Activated CD4-positive, alpha-beta T cell treated with anti-CD3 and anti-CD28 coated beads, Interleukin-2, amount 10 ng/mL, durations not matched to agents 24 days and 14 days (primary cell): ENCODE measurements at regions not wholly inside any gene's neighbourhood (a gene's known extent, or its start where the extent isn't known, plus 50 kb on each side); places are given as distances from the start of the nearest gene placed in this dataset.
"Not testable (repeated sequence)": the region's sequence is repeated elsewhere in the genome, so short reads cannot be mapped to it uniquely, and the experiment has no call there.

Experiments used
- DNase-seq: peaks from one replicate; pipeline ENCODE4 v3.0.0; 2022
- H3K27ac Mint-ChIP-seq: one replicate; pipeline ENCODE4 v1.8.0; 2022; ENCODE audit warnings: mild to moderate bottlenecking, mixed read lengths
- H3K27me3 Mint-ChIP-seq: one replicate; pipeline ENCODE4 v1.8.0; 2022; ENCODE audit warnings: mixed read lengths
- H3K36me3 Mint-ChIP-seq: one replicate; pipeline ENCODE4 v1.8.0; 2022; ENCODE audit warnings: low read depth, mild to moderate bottlenecking, mixed read lengths
- H3K4me1 Mint-ChIP-seq: one replicate; pipeline ENCODE4 v1.8.0; 2021; ENCODE audit warnings: mixed read lengths
- H3K4me3 Mint-ChIP-seq: one replicate; pipeline ENCODE4 v1.8.0; 2022; ENCODE audit warnings: mild to moderate bottlenecking, moderate library complexity, mixed read lengths
- H3K9me3 Mint-ChIP-seq: one replicate; pipeline ENCODE4 v1.8.0; 2021; ENCODE audit warnings: mixed read lengths
- intact Hi-C: fragments of 100-400 bp; cut with micrococcal nuclease; formaldehyde crosslinking; loops from one replicate; pipeline ENCODE4 v1.15.1; 2023

DNA sequence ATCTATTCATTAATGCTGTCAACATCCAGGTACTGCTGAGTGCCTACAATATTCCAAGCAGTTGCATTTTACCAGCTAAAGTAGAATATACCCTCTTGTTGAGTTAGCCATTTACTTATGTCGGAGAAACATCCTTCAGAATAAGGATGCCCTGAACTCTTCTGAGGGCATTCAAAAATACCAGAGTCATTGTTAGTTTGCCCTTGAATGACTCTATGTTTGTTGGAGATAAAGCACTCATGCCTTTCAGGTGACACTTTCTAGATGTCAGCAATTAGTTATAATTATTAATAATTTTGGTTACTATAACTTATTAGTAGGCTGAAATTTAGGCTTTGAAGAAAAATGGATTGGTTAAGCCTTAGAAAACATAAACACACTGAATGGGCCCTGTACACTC is 286.2 kb upstream of the STXBP5 start:
- Mint-ChIP-seq H3K36me3 (no peaks in the 10 kb centered on the region), H3K4me1 (peaks cover 11% of the 10 kb centered on the region), H3K27ac (no peak overlapping the region), H3K4me3 (no peak overlapping the region), H3K27me3 (no peaks in the 10 kb centered on the region), H3K9me3 (no peaks in the 10 kb centered on the region)
- intact Hi-C loops: no loop called here
- DNase-seq: no peak

DNA sequence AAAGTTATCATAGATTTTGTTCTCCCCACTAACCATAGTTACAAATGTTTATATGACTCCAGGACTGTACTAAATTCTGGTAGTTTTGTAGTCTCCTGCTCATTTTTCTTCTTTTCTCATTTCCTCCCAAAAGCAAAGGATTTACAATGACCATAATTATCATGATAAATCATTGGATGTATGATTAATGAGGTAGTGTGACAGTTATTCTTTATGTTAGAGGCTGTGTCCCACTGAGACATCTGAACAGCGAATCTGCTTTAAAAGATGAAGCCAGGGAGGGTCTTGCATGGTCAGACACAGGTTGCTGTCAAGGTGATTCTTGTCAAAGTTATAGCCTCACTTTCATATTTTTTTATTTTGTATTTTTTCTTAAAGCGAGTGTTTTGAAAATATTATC is 285.2 kb upstream of the STXBP5 start:
- Mint-ChIP-seq H3K36me3 (no peaks in the 10 kb centered on the region), H3K27ac (no peak overlapping the region), H3K27me3 (no peaks in the 10 kb centered on the region), H3K4me3 (no peak overlapping the region), H3K4me1 (peaks cover 9% of the 10 kb centered on the region), H3K9me3 (no peaks in the 10 kb centered on the region)
- intact Hi-C loops: no loop called here
- no peak for DNase-seq

GRCh38 chr6:146923205-146923833 is 280.9 kb upstream of the STXBP5 start:
- DNase-seq: no peak
- Mint-ChIP-seq H3K4me1 (no peaks in the 10 kb centered on the region), H3K27me3 (no peaks in the 10 kb centered on the region), H3K4me3 (no peak overlapping the region), H3K27ac (no peak overlapping the region), H3K36me3 (no peaks in the 10 kb centered on the region), H3K9me3 (no peaks in the 10 kb centered on the region)
- intact Hi-C loops: no loop called here

- no peak for DNase-seq
- no peaks in the 10 kb centered on the region for H3K4me1 Mint-ChIP-seq
- H3K4me3 Mint-ChIP-seq: no peak overlapping the region
- intact Hi-C loops: no loop called here
- no peak overlapping the region for H3K27ac Mint-ChIP-seq
- H3K9me3 Mint-ChIP-seq: peaks cover under 1% of the 10 kb centered on the region
- H3K27me3 Mint-ChIP-seq: no peaks in the 10 kb centered on the region
- H3K36me3 Mint-ChIP-seq: no peaks in the 10 kb centered on the region
These were observed 278.4 kb upstream of the STXBP5 start for GRCh38 chr6:146925846-146926245.

DNA sequence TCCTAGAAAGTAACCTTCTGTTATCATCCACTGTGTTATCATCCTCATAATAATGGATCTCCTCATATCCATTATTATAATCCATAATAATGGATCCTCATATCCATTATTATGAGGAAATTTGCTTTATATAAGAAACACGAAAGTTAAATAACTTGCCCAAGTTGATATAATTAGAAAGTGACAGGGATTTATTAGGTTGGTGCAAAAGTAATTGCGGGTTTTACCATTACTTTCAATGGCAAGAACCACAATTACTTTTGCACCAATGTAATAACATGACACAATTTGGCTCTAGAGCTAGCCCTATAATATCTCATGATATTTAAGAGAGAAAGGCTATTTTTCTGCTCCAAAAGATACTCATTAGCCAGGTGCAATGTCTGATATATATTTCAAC is 275.7 kb upstream of the STXBP5 start:
- Mint-ChIP-seq H3K9me3 (peaks cover 7% of the 10 kb centered on the region), H3K36me3 (no peaks in the 10 kb centered on the region), H3K27me3 (no peaks in the 10 kb centered on the region), H3K4me3 (no peak overlapping the region), H3K4me1 (no peaks in the 10 kb centered on the region), H3K27ac (no peak overlapping the region)
- DNase-seq: no peak
- intact Hi-C loops: no loop called here

DNA sequence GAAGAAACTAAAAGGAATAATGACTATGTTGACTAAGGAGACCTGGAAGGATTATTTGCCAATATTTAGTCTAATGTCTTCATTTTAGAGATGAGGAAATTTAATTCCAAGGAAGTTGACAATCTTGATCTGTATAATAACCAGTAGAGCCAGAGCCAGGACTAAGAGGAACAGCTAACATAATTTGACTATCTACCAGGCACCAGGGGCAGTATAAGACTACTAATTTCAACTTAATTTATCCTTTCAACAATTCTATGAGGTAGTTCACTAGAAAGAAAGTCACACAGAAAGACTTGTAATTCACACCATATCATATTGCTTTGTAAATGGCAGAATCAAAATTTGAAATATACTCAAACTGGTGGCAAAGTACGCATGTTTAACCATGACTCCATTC is 273.0 kb upstream of the STXBP5 start:
- peaks cover 12% of the 10 kb centered on the region for H3K9me3 Mint-ChIP-seq
- no peak for DNase-seq
- no peaks in the 10 kb centered on the region for H3K27me3 Mint-ChIP-seq
- H3K4me1 Mint-ChIP-seq: no peaks in the 10 kb centered on the region
- intact Hi-C loops: no loop called here
- no peak overlapping the region for H3K4me3 Mint-ChIP-seq
- H3K36me3 Mint-ChIP-seq: no peaks in the 10 kb centered on the region
- no peak overlapping the region for H3K27ac Mint-ChIP-seq

- intact Hi-C loops: no loop called here
- no peaks in the 10 kb centered on the region for H3K27me3 Mint-ChIP-seq
- no peaks in the 10 kb centered on the region for H3K4me1 Mint-ChIP-seq
- peaks cover 18% of the 10 kb centered on the region for H3K9me3 Mint-ChIP-seq
- no peak for DNase-seq
- no peaks in the 10 kb centered on the region for H3K36me3 Mint-ChIP-seq
- H3K27ac Mint-ChIP-seq: no peak overlapping the region
- H3K4me3 Mint-ChIP-seq: no peak overlapping the region
These were observed 266.9 kb upstream of the STXBP5 start for GRCh38 chr6:146937316-146937715.

DNA sequence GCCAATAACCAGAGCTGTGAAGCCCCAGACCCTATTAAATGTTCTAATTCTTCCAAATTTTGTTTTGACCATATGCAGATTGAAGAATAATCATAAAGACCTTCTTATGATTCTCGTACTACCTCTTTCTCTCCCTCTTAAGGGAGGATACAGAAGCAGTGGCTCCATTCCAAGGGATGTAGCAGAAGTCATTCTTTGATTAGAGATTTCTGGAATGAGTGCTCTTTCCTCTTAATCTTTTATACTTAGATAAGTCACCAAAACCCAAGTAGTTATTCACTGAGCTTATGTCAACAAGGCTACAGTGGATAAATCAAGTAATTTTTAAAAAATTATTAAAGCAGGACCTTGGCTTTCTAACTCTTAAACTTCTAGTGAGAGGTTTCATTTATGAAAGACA is 266.0 kb upstream of the STXBP5 start:
- no peak overlapping the region for H3K27ac Mint-ChIP-seq
- H3K4me1 Mint-ChIP-seq: no peaks in the 10 kb centered on the region
- no peaks in the 10 kb centered on the region for H3K36me3 Mint-ChIP-seq
- H3K9me3 Mint-ChIP-seq: peaks cover 15% of the 10 kb centered on the region
- H3K27me3 Mint-ChIP-seq: no peaks in the 10 kb centered on the region
- DNase-seq: no peak
- intact Hi-C loops: no loop called here
- H3K4me3 Mint-ChIP-seq: no peak overlapping the region

- H3K27ac Mint-ChIP-seq, H3K27me3 Mint-ChIP-seq, DNase-seq, H3K36me3 Mint-ChIP-seq, intact Hi-C loops, H3K4me1 Mint-ChIP-seq, H3K4me3 Mint-ChIP-seq: not testable (repeated sequence)
- peaks cover 11% of the 10 kb centered on the region for H3K9me3 Mint-ChIP-seq
These were observed 264.8 kb upstream of the STXBP5 start for GRCh38 chr6:146939456-146939855.

GRCh38 chr6:146943664-146944063 is 260.6 kb upstream of the STXBP5 start:
- no peak overlapping the region for H3K27ac Mint-ChIP-seq
- intact Hi-C loops: no loop called here
- no peak for DNase-seq
- no peak overlapping the region for H3K4me3 Mint-ChIP-seq
- H3K36me3 Mint-ChIP-seq: no peaks in the 10 kb centered on the region
- peaks cover 19% of the 10 kb centered on the region for H3K9me3 Mint-ChIP-seq
- H3K27me3 Mint-ChIP-seq: no peaks in the 10 kb centered on the region
- no peaks in the 10 kb centered on the region for H3K4me1 Mint-ChIP-seq

DNA sequence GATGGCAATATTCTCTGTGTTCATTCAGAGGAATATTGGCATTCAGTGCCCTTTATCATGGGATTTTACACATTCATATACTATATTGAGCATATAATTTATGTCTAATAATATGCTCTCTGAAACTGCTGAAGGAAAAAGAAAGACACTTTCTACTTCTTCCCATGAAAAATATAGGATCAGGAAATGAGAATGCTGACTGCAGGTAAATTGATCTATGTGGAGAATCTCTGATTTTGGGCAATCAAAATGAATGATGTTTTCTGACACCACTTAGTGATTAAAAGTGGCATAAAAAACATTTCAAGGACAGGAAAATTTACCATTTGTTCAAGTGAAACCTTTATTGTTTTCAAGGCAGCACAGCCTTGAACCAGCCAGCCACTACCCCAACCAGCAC is 260.1 kb upstream of the STXBP5 start:
- Mint-ChIP-seq H3K4me1 (peaks cover under 1% of the 10 kb centered on the region), H3K4me3 (no peak overlapping the region), H3K36me3 (no peaks in the 10 kb centered on the region), H3K27me3 (no peaks in the 10 kb centered on the region), H3K9me3 (peaks cover 23% of the 10 kb centered on the region), H3K27ac (no peak overlapping the region)
- DNase-seq: no peak
- intact Hi-C loops: no loop called here

DNA sequence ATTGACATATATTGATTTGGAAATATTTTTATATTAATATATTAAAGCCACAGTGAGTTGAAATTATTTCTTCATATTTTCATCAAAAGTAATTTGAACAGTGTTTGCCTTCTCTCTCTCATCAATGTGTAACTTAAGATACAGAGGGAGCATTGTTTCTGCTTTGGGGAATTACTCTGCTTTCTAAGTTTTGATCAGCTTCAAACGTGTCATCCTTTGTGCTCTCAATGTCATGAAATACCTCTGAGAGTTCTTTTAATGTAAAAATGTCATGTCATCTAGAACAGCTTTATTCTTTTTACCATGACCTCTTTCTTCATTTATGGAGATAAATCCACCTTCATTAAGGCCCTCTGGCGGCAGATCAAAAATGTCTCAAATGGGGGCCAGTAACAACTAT is 259.4 kb upstream of the STXBP5 start:
- Mint-ChIP-seq H3K4me1 (peaks cover 2% of the 10 kb centered on the region), H3K4me3 (no peak overlapping the region), H3K27me3 (no peaks in the 10 kb centered on the region), H3K27ac (no peak overlapping the region), H3K9me3 (peaks cover 25% of the 10 kb centered on the region), H3K36me3 (no peaks in the 10 kb centered on the region)
- DNase-seq: no peak
- intact Hi-C loops: loop anchor here (5.0 kb wide), 1 partner anchor 68 kb away; no protein-coding TSS in a partner anchor

DNA sequence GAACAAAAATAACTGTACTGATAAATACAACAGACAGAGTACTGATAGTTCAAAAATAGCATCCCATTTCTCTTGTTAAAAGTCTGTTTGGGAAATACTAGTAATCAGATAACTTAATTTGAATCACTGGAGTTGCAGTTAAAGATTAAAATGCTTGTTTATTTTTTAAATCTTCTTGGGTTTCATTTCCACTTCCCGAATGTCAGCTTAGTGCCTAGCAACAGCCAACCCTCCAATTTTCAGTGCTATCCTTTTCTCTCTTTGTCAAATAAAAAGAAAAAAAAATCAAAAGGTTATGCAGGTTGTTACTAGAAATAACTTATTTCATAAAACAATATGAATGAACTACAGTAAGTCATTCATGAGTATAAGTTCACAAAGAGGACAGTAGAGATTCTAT is 257.7 kb upstream of the STXBP5 start:
- no peak overlapping the region for H3K27ac Mint-ChIP-seq
- intact Hi-C loops: loop anchor here (5.0 kb wide), 1 partner anchor 69 kb away; no protein-coding TSS in a partner anchor

GRCh38 chr6:146948790-146949342 is 255.4 kb upstream of the STXBP5 start:
- Mint-ChIP-seq H3K27ac (no peak overlapping the region), H3K36me3 (no peaks in the 10 kb centered on the region), H3K27me3 (no peaks in the 10 kb centered on the region), H3K9me3 (peaks cover 14% of the 10 kb centered on the region), H3K4me1 (peaks cover 9% of the 10 kb centered on the region), H3K4me3 (no peak overlapping the region)
- no peak for DNase-seq
- intact Hi-C loops: loop anchor here (5.0 kb wide), 1 partner anchor 72 kb away; no protein-coding TSS in a partner anchor

More for the DNA sequence above, 257.7 kb upstream of the STXBP5 start:
- no peaks in the 10 kb centered on the region for H3K27me3 Mint-ChIP-seq
- peaks cover 23% of the 10 kb centered on the region for H3K9me3 Mint-ChIP-seq
- H3K4me1 Mint-ChIP-seq: peaks cover 9% of the 10 kb centered on the region
- DNase-seq: no peak
- H3K4me3 Mint-ChIP-seq: no peak overlapping the region
- H3K36me3 Mint-ChIP-seq: no peaks in the 10 kb centered on the region

- Mint-ChIP-seq H3K9me3 (peaks cover 14% of the 10 kb centered on the region), H3K36me3 (no peaks in the 10 kb centered on the region), H3K27me3 (no peaks in the 10 kb centered on the region), H3K4me1 (peaks cover 9% of the 10 kb centered on the region), H3K27ac (no peak overlapping the region), H3K4me3 (no peak overlapping the region)
- intact Hi-C loops: loop anchor here (5.0 kb wide), 1 partner anchor 72 kb away; no protein-coding TSS in a partner anchor
- no peak for DNase-seq
These were observed 254.8 kb upstream of the STXBP5 start for GRCh38 chr6:146949425-146949824.
